ENCODE measurements at regions not wholly inside any gene's neighbourhood (a gene's known extent, or its start where the extent isn't known, plus 50 kb on each side); places are given as distances from the start of the nearest gene placed in this dataset.
"Not testable (repeated sequence)": the region's sequence is repeated elsewhere in the genome, so short reads cannot be mapped to it uniquely, and the experiment has no call there.

GRCh38 chr14:49946320-49947141, 53.6 kb downstream of the ARF6 start:
- DNase-seq: peak; percentile 59

DNA sequence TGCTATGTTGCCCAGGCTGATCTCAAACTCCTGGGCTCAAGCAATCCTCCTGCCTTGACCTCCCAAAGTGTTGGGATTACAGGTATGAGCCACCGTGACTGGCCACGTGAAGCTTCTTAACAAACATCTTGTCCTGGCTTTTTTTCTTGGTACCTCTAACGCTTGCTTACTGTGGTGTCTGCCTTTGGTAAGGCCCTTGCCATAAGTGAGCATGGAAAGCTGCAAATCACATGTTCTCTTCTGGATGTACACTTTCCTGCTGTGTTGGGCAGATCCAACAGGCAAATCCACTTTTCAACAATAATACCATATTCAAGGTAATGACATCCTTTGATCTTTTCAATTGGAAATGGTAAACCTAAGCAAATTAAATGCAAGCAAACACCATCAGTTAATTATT, 54.6 kb downstream of the ARF6 start:
- DNase-seq: no peak

- DNase-seq: no peak
Observed at GRCh38 chr14:49950275-49951228, 57.7 kb downstream of the ARF6 start.

DNA sequence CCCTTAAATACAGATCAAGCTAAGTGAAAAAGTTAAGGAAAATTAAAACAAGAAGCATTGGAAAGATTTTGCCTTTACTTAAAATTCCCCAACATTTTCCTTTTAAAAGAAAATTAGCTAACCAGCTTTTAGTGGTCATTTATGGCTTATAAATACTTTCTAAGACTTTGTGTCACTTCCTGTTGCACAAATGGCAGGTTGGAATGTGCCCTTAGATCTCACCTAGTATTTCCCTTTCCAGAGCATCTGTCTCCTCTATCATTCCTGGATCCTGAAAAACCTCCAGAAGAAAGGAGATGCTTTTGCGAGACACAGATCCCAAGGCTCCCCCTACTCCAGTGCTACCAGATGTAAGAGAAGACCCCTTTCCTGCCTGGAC, 58.3 kb downstream of the ARF6 start:
- no peak for DNase-seq

GRCh38 chr14:49951691-49952345, 58.9 kb downstream of the ARF6 start:
- DNase-seq: no peak

GRCh38 chr14:49953196-49953595, 60.3 kb downstream of the ARF6 start:
- DNase-seq: no peak

GRCh38 chr14:49954171-49954631, 61.3 kb downstream of the ARF6 start:
- DNase-seq: peak; percentile 35

- no peak for DNase-seq
Observed at GRCh38 chr14:49955024-49955423, 62.1 kb downstream of the ARF6 start.

- no peak for DNase-seq
Observed at GRCh38 chr14:49957089-49957852, 64.4 kb downstream of the ARF6 start.

DNA sequence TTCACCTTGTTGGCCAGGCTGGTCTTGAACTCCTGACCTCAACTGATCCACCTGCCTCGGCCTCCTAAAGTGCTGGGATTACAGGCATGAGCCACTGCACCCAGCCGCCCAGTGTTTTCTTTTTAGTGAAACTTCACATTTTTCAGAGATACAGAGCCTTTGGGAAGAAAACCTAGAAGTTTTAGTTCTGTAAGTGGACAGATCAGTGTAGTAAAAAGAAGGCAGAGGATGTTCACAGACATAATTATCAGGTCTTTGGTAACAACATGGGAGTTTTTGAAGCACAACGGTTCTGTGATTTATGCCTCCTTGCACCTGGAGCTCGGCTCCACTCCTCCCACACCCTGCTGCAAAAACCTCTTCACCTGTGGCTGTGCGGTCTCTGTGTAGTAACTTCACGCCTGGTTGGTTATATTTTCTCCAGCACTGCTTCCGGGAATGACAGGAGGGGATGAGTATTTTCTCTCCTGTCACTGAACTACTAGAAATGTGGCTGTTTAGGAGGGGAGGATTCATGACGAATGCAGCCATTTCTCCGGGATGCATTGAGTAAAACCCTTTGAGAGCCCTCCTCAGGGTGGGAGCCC, 67.0 kb downstream of the ARF6 start:
- no peak for DNase-seq

GRCh38 chr14:49960453-49960852, 67.6 kb downstream of the ARF6 start:
- DNase-seq: no peak

- no peak for DNase-seq
Observed at GRCh38 chr14:49961270-49962222, 68.7 kb downstream of the ARF6 start.

- DNase-seq: no peak
Observed at GRCh38 chr14:49962621-49963020, 69.7 kb downstream of the ARF6 start.

GRCh38 chr14:49965068-49965651, 72.3 kb downstream of the ARF6 start:
- DNase-seq: not testable (repeated sequence)

- no peak for DNase-seq
Observed at GRCh38 chr14:49966304-49966809, 73.5 kb downstream of the ARF6 start.

DNA sequence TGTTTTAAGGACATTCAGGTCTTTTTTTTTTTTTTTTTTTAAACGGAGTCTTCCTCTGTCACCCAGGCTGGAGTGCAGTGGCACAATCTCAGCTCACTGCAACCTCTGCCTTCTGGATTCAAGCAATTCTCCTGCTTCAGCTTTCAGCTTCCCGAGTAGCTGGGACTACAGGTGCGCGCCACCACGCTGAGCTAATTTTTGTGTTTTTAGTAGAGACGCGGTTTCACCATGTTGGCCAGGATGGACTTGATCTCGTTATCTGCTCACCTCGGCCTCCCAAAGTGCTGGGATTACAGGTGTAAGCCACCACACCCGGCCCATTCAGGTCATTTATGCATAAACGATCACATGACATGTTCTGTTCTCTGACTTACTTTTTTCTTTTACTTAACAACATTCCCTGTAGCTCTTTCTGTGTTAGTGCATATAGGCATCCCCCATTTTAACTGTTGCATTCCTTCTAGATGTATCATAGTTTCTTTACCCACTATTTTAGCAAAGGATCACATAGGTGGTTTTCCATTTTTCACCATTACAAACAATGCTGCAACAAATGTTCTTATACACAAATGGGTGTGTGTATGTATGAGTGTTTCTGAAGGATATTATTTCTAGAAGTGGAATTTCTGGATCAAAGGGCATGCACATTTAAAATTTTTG, 74.2 kb downstream of the ARF6 start:
- DNase-seq: peak; percentile 28

GRCh38 chr14:49969961-49970360, 77.1 kb downstream of the ARF6 start:
- no peak for DNase-seq

- peak; percentile 51 for DNase-seq
Observed at GRCh38 chr14:49970474-49971147, 77.7 kb downstream of the ARF6 start.

Data from fibroblast of skin of abdomen (primary cell).